IPS-NIHi7 (cell line): ENCODE measurements at regions not wholly inside any gene's neighbourhood (a gene's known extent, or its start where the extent isn't known, plus 50 kb on each side); places are given as distances from the start of the nearest gene placed in this dataset.

Experiments used
- DNase-seq: peaks from one replicate; pipeline ENCODE4 v3.0.0; 2012; ENCODE audit warnings: mixed read lengths; ENCODE audit errors: extremely low spot score

GRCh38 chr22:49081926-49082325, 745.7 kb downstream of the BRD1 start:
- no peak for DNase-seq

GRCh38 chr22:49081261-49081666, 746.4 kb downstream of the BRD1 start:
- DNase-seq: no peak

- DNase-seq: no peak
Measured at GRCh38 chr22:49080631-49081030, 747.0 kb downstream of the BRD1 start.

GRCh38 chr22:49079743-49080500, 747.8 kb downstream of the BRD1 start:
- DNase-seq: no peak

GRCh38 chr22:49079027-49079725, 748.5 kb downstream of the BRD1 start:
- no peak for DNase-seq

GRCh38 chr22:49078076-49078710, 749.5 kb downstream of the BRD1 start:
- DNase-seq: no peak

GRCh38 chr22:49077586-49077985, 750.1 kb downstream of the BRD1 start:
- no peak for DNase-seq

GRCh38 chr22:49077036-49077393, 750.7 kb downstream of the BRD1 start:
- no peak for DNase-seq

- no peak for DNase-seq
Measured at GRCh38 chr22:49076300-49077035, 751.2 kb downstream of the BRD1 start.

GRCh38 chr22:49075150-49075549, 752.5 kb downstream of the BRD1 start:
- no peak for DNase-seq

GRCh38 chr22:49073873-49074417, 753.7 kb downstream of the BRD1 start:
- DNase-seq: no peak

- no peak for DNase-seq
Measured at GRCh38 chr22:49072996-49073645, 754.6 kb downstream of the BRD1 start.

- no peak for DNase-seq
Measured at GRCh38 chr22:49070501-49070900, 757.2 kb downstream of the BRD1 start.

- DNase-seq: no peak
Measured at GRCh38 chr22:49068861-49069500, 758.7 kb downstream of the BRD1 start.

GRCh38 chr22:49067504-49067903, 760.2 kb downstream of the BRD1 start:
- DNase-seq: no peak

- DNase-seq: no peak
Measured at GRCh38 chr22:49066619-49067018, 761.1 kb downstream of the BRD1 start.

- DNase-seq: no peak
Measured at GRCh38 chr22:49064836-49065235, 762.8 kb downstream of the BRD1 start.

- no peak for DNase-seq
Measured at GRCh38 chr22:49063545-49063890, 764.2 kb downstream of the BRD1 start.

GRCh38 chr22:49062802-49063544, 764.7 kb downstream of the BRD1 start:
- no peak for DNase-seq

GRCh38 chr22:49062155-49062801, 765.4 kb downstream of the BRD1 start:
- DNase-seq: no peak
